KMS-11 (cell line): ENCODE measurements at regions not wholly inside any gene's neighbourhood (a gene's known extent, or its start where the extent isn't known, plus 50 kb on each side); places are given as distances from the start of the nearest gene placed in this dataset.
"Not testable (repeated sequence)": the region's sequence is repeated elsewhere in the genome, so short reads cannot be mapped to it uniquely, and the experiment has no call there.

ENCODE experiments used
- H2AFZ ChIP-seq: fragments of 200-600 bp; sonication (generic); 2 replicates; pipeline ENCODE4 v1.6.1; 2016; ENCODE audit warnings: antibody characterized with exemption, mixed run types, low read depth
- H3K27ac ChIP-seq: fragments of 200-600 bp; sonication (generic); 2 replicates; pipeline ENCODE4 v1.6.1; 2016; ENCODE audit warnings: mild to moderate bottlenecking, mixed run types
- H3K27me3 ChIP-seq: fragments of 200-600 bp; sonication (generic); 2 replicates; pipeline ENCODE4 v1.6.1; 2017; ENCODE audit warnings: mild to moderate bottlenecking, low read depth, mixed run types, moderate library complexity; ENCODE audit not compliant: insufficient read depth
- H3K36me3 ChIP-seq: fragments of 200-600 bp; sonication (generic); 2 replicates; pipeline ENCODE4 v1.6.1; 2017; ENCODE audit warnings: mild to moderate bottlenecking, mixed run types; ENCODE audit not compliant: insufficient read depth
- H3K4me1 ChIP-seq: fragments of 200-600 bp; sonication (generic); 2 replicates; pipeline ENCODE4 v1.6.1; 2016; ENCODE audit warnings: mild to moderate bottlenecking, low read depth, mixed run types; ENCODE audit not compliant: poor library complexity, severe bottlenecking
- H3K4me2 ChIP-seq: fragments of 200-600 bp; sonication (generic); 2 replicates; pipeline ENCODE4 v1.7.0; 2016; ENCODE audit warnings: mild to moderate bottlenecking, mixed run types
- H3K4me3 ChIP-seq: fragments of 200-600 bp; sonication (generic); IDR thresholded peaks from 2 replicates; pipeline ENCODE4 v1.6.1; 2017; ENCODE audit warnings: low read depth, low read length, mixed read lengths; ENCODE audit not compliant: insufficient read depth
- H3K79me2 ChIP-seq: fragments of 200-600 bp; sonication (generic); 2 replicates; pipeline ENCODE4 v1.6.1; 2016; ENCODE audit warnings: low read depth, mixed run types; ENCODE audit not compliant: insufficient read depth
- H3K9ac ChIP-seq: fragments of 200-600 bp; sonication (generic); 2 replicates; pipeline ENCODE4 v1.6.1; 2016; ENCODE audit warnings: mild to moderate bottlenecking, mixed run types
- H4K20me1 ChIP-seq: fragments of 200-600 bp; sonication (generic); 2 replicates; pipeline ENCODE4 v1.6.1; 2016; ENCODE audit warnings: mild to moderate bottlenecking, mixed run types; ENCODE audit not compliant: insufficient read depth
- TF ChIP-seq, protein P1 (sequence below): fragments of 200-600 bp; sonication (generic); conservative IDR thresholded peaks from 2 replicates; pipeline ENCODE4 v1.6.1; 2017; ENCODE audit warnings: low read depth, mild to moderate bottlenecking, antibody characterized with exemption, low read length, moderate library complexity, mixed read lengths

DNA sequence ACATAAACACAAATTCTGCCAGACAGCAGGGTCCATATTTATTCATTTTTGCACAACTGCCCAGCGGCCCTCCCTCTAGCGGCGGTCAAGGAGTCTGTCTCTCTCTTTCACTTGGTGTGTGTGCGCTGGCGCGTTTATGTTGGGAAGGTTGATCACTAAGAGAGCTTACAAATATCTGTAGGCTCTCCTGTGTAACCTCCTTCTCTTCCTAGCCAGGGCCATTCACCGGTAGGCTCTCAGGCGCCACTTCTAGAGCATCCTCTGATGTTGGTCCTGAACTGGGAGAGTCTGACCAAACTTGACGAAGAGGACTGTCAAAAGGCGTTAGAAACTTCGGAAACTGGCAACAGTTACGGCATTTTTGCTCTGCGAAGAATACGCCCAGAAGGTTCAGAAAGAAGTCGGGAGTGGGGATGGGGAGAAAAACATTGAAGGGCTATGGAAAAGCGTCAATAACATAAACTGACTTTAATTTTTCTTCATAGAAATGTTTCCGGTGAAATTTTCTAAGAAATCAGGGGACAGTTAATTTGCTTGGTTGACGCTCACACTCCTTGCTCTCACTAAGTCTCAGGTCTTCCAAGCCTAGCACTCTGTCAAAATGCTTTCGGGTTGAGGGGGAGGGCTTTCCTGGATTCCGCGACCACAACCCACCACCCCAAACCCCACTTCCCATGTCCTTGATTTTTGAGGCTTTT, 731.1 kb downstream of the ZWINT start:
- Histone ChIP-seq H3K9ac (peak overlapping the region; percentile 69; the same call in 1 of the 2 replicates), H3K4me2 (peak overlapping the region; percentile 92), H3K27ac (no peak overlapping the region), H3K4me1 (no peaks in the 10 kb centered on the region), H2AFZ (peak overlapping the region; percentile 87), H4K20me1 (no peaks in the 10 kb centered on the region), H3K36me3 (no peaks in the 10 kb centered on the region), H3K4me3 (no peak overlapping the region), H3K27me3 (no peaks in the 10 kb centered on the region), H3K79me2 (no peaks in the 10 kb centered on the region)
- TF ChIP-seq, protein P1, sequence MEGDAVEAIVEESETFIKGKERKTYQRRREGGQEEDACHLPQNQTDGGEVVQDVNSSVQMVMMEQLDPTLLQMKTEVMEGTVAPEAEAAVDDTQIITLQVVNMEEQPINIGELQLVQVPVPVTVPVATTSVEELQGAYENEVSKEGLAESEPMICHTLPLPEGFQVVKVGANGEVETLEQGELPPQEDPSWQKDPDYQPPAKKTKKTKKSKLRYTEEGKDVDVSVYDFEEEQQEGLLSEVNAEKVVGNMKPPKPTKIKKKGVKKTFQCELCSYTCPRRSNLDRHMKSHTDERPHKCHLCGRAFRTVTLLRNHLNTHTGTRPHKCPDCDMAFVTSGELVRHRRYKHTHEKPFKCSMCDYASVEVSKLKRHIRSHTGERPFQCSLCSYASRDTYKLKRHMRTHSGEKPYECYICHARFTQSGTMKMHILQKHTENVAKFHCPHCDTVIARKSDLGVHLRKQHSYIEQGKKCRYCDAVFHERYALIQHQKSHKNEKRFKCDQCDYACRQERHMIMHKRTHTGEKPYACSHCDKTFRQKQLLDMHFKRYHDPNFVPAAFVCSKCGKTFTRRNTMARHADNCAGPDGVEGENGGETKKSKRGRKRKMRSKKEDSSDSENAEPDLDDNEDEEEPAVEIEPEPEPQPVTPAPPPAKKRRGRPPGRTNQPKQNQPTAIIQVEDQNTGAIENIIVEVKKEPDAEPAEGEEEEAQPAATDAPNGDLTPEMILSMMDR, result no peak; the same call in none of the 2 replicates

DNA sequence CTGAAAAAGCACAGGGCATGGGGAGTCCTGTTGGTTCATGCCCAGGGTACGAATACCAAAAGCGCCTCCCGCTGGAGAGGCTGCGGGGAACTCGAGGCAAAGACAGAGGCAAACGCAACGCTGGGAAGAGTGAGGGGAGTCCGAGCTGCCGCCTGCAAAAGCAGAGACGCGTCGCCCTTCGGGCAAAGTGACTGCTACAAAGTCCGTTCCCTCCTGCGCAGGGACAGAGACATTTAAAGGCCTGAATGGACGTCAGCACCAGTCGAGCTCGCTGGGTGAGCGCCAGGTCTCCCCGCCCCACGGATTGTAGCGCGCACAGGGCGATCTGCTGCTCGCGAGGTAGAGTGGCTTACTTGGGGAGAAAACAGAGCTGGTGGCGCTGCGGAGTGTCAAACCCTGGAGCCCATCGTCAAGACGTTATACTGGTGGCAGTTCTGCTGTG, 732.8 kb downstream of the ZWINT start:
- no peak overlapping the region for H3K27ac ChIP-seq
- H3K4me3 ChIP-seq, result no peak overlapping the region
- no peak overlapping the region for H3K4me2 ChIP-seq
- H3K79me2 ChIP-seq, result no peaks in the 10 kb centered on the region
- no peaks in the 10 kb centered on the region for H4K20me1 ChIP-seq
- H3K4me1 ChIP-seq, result no peaks in the 10 kb centered on the region
- H2AFZ ChIP-seq, result no peak overlapping the region
- TF ChIP-seq, protein P1, result no peak
- H3K27me3 ChIP-seq, result no peaks in the 10 kb centered on the region
- H3K36me3 ChIP-seq, result no peaks in the 10 kb centered on the region
- no peak overlapping the region for H3K9ac ChIP-seq

DNA sequence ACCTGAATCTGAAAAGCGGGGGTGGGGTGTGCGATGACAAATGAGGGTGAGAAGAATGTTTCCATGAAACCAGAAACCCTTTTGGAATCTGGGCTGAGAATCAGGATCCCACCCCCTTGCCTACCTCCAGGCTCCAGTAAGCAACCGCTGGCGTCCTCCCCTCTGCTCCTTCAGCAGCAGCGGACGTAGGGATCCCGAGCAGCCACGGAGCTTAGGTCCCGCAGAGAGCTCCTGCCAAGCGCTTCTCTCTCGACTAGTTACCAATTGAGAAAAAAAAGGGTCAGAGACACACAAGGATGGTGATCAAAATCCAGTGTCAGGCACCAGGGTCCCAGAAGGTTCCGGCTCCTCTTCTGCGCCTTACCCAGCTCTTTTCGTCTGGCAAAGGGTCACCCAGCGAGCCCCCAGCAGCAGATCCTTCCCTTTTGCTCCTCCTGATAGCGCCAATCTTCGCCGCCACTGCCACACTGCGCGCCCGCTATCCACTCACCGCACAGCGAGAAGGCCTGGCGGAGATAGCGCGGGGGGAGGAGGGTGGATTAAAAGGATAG, 733.5 kb downstream of the ZWINT start:
- Histone ChIP-seq H4K20me1 (no peaks in the 10 kb centered on the region), H3K27ac (no peak overlapping the region), H3K4me3 (no peak overlapping the region), H3K36me3 (no peaks in the 10 kb centered on the region), H3K27me3 (no peaks in the 10 kb centered on the region), H2AFZ (no peak overlapping the region), H3K4me2 (no peak overlapping the region), H3K4me1 (no peaks in the 10 kb centered on the region), H3K79me2 (no peaks in the 10 kb centered on the region), H3K9ac (no peak overlapping the region)
- TF ChIP-seq, protein P1, result no peak

DNA sequence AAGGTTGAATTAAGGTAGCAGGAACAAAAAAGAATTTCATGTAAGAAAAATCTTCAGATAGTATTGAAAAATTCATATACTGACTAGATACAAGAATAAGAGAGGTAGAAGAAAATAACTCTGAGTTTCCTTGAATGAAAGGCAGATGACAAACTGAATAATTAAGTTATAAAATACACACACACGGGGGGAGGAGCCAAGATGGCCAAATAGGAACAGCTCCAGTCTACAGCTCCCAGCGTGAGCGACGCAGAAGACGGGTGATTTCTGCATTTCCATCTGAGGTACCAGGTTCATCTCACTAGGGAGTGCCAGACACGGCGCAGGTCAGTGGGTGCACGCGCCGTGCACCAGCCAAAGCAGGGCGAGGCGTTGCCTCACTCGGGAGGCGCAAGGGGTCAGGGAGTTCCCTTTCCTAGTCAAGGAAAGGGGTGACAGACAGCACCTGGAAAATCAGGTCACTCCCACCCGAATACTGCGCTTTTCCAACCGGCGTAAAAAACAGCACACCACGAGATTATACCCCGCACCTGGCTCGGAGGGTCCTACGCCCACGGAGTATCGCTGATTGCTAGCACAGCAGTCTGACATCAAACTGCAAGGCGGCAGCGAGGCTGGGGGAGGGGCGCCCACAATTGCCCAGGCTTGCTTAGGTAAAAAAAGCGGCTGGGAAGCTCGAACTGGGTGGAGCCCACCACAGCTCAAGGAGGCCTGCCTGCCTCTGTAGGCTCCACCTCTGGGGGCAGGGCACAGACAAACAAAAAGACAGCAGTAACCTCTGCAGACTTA, 759.2 kb downstream of the ZWINT start:
- not testable (repeated sequence) for H3K27me3 ChIP-seq, H2AFZ ChIP-seq, H3K9ac ChIP-seq, H4K20me1 ChIP-seq, H3K4me1 ChIP-seq, H3K4me3 ChIP-seq, H3K36me3 ChIP-seq, H3K79me2 ChIP-seq, H3K4me2 ChIP-seq, H3K27ac ChIP-seq

DNA sequence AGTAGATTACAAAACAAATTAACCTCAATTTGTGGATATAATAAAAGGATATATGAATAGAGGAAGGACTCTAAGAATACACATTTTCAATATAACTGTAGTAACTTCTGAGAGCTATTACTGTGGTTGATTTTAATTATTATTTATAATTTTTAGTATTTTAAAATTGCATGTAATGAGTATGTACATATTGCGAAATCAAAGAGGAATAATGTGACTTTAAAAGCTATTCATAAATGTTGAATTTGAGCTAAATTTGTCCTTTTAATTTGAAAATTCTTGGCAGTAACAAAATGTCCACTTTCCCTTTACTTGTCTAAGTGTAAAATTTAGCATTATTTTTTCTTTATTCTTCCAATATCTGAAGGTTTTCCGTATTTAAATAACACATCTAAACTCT, 750.6 kb upstream of the PCDH15 start:
- no peaks in the 10 kb centered on the region for H3K36me3 ChIP-seq
- no peaks in the 10 kb centered on the region for H3K79me2 ChIP-seq
- no peaks in the 10 kb centered on the region for H4K20me1 ChIP-seq
- no peak overlapping the region for H3K4me2 ChIP-seq
- no peak overlapping the region for H2AFZ ChIP-seq
- no peak overlapping the region for H3K4me3 ChIP-seq
- H3K4me1 ChIP-seq, result no peaks in the 10 kb centered on the region
- no peak overlapping the region for H3K9ac ChIP-seq
- no peak overlapping the region for H3K27ac ChIP-seq
- TF ChIP-seq, protein P1, result no peak
- no peaks in the 10 kb centered on the region for H3K27me3 ChIP-seq
